Pancreas (tissue), 10 donors: ENCODE measurements at regions not wholly inside any gene's neighbourhood (a gene's known extent, or its start where the extent isn't known, plus 50 kb on each side); places are given as distances from the start of the nearest gene placed in this dataset.

Source experiments
- ATAC-seq, 4 donors: fragments of 200-7000 bp; cut with Tn5 transposase; one replicate each; pipeline versions ENCODE4 v1.8.0 to v1.9.1; 2020; ENCODE audit warnings: mild to moderate bottlenecking in 4 of 4, moderate library complexity in 4 of 4
- DNase-seq, 6 donors: peaks; one replicate each; pipeline ENCODE4 v3.0.0-alpha.2; 2020
- FAIRE-seq: peaks from 2 replicates; lab custom pipeline; 2012; peaks lifted over from hg19 to GRCh38; lab: Jason Lieb, UNC
- H3K27ac ChIP-seq, 4 donors: fragments of 200-600 bp; sonication (generic); 1 replicate in 3 of 4; 2 replicates in 1 of 4; pipeline versions ENCODE4 v1.5.0 to v1.8.0; 2020
- H3K27me3 ChIP-seq, 4 donors: fragments of 200-600 bp; one replicate each; pipeline ENCODE4 v1.8.0; 2021
- H3K36me3 ChIP-seq, 3 donors: fragments of 200-600 bp; sonication (generic) in 1 of 3; one replicate each; pipeline versions ENCODE4 v1.5.0 to v1.8.0; 2020 to 2021
- H3K4me1 ChIP-seq, 3 donors: fragments of 200-600 bp; one replicate each; pipeline ENCODE4 v1.8.0; 2021
- H3K4me3 ChIP-seq, 4 donors: fragments of 200-600 bp; sonication (generic) in 2 of 4; one replicate each; pipeline versions ENCODE4 v1.5.0 to v1.8.0; 2020 to 2021
- H3K9me3 ChIP-seq, 4 donors: fragments of 200-600 bp; one replicate each; pipeline ENCODE4 v1.8.0; 2021
- CTCF ChIP-seq, 4 donors: fragments of 200-600 bp; sonication (generic) in 3 of 4; IDR thresholded peaks; one replicate each; pipeline versions ENCODE4 v1.5.0 to v1.8.0; 2021; ENCODE audit warnings: antibody characterized with exemption in 4 of 4
- WGBS, 2 donors: extraction: QIAGEN DNeasy Blood & Tissue Kit; methylation state at CpG; one replicate each; pipeline ENCODE4 v1.1.7; 2013; 5-methylcytosine and 5-hydroxymethylcytosine counted together
- intact Hi-C, 3 donors: fragments of 100-400 bp; cut with DNase I; formaldehyde crosslinking; loops; one replicate each; pipeline versions ENCODE4 v1.11.1 to v1.14.2; 2022
- donor health status: healthy with polysubstance abuse.
- donor health status: DM: no; HTN: no; CAD: no; lungs with moderate emphysema.
- donor health status: DM: no; HTN: no; CAD: no.
- donor health status: control.
- donor health status: control.
- donor health status: Bipolar disorder and iron deficiency.
- donor health status: DM: yes; HTN: yes; CAD: no.
- donor health status: DM: no; HTN: no; CAD: no.
- donor health status: DM: no; HTN: no; CAD: no.
- donor health status: DM: yes; HTN: yes; CAD: no.

DNA sequence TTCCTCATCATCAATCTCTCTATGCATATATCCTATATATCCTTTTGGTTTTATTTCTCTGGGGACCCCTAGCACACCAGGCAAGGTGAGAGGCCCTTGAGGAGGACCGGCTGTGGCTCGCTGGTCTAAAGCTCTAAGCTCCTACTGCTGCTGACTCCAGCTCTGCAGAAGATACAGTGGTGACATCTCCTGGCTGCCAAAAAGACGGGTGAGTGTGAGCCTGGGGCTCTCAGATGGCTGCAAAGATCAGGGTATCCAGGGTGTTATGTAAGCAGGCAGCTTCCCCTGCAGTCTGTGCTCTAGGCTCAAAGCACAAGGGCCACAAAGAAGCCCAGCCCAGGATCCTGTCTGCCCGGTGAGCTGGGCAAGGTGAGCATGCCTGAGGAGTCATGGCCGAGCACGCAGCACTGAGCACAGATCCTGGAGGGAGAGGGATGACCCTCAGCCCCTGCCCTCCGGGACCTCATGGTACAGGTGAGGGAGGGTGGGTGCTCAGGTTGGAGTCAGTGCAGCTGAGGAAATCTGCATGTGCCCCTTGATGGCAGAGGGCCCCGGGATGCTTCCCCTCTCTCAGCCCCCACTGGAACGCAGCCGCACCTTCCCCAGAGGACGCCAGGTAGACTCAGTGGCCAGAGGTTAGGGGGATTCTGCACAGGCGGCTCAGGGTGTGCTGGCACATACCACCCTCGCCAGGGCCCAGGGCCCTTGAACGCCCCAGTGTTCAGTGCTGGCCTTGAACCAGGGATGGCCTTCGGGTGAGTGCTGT, 95.4 kb upstream of the INSIG1 start:
- Histone ChIP-seq H3K9me3 (no peaks in the 10 kb centered on the region), H3K4me1 (peaks cover 6 to 12% (median 7%) of the 10 kb centered on the region in 3 donors), H3K36me3 (no peaks in the 10 kb centered on the region), H3K27me3 (no peaks in the 10 kb centered on the region), H3K4me3 (no peak overlapping the region), H3K27ac (no peak overlapping the region)
- DNase-seq (peak in 1 of 6 donors; percentile 28), FAIRE-seq (no peak), ATAC-seq (no peak)
- 93 to 94% methylated on average over 15 of the region's 15 CpGs for WGBS, 2 donors
- intact Hi-C loops, result no loop called here
- no peak for TF ChIP-seq CTCF (IDR thresholded peaks at IDR 0.05)

DNA sequence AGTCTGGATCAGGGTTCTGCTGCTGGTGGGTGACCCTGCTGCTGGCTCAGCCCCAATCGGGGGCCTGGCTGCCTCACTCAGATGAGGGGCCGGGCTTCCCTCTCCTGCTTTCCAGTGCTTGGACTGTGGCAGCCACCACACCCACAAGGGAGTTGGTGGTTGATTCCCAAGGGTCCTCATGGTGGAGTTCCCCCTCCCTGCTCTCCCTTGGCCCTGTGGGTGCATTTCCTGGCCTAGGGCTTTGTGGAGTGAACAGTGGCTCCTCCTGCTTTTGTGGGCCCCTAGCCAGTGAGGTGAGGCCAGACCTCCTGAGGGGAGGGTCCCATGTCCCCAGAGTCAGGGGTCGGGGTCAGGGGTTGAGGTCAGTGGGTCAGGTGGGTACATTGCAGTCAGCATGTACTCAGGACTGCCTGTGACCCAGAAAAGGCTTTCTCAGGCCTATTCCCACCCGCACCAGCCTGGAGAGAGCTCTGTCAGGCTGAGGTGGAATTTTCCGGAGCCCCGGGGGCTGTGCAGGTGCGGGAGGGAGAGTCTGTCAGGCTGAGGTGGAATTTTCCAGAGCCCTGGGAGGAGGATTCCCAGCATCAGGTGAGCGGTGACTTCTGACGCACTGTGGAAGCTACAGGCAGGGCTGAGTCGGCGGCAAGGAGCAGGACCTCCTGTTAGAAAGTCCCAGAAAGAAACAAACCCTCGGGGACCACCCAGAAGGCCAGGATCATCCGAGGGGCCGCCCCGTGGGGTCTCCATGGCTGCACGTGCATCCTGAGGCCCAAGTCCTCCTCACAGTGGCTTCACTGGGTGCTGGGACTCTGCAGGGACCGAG, 94.4 kb upstream of the INSIG1 start:
- Histone ChIP-seq H3K4me3 (no peak overlapping the region), H3K4me1 (peaks cover 6 to 12% (median 7%) of the 10 kb centered on the region in 3 donors), H3K27me3 (no peaks in the 10 kb centered on the region), H3K36me3 (no peaks in the 10 kb centered on the region), H3K9me3 (no peaks in the 10 kb centered on the region), H3K27ac (peak overlapping the region in 1 of 4 donors; percentile 5)
- FAIRE-seq, result no peak
- ATAC-seq, result no peak
- peak in 1 of 6 donors; percentile 36 for DNase-seq
- 78 to 83% methylated on average over 17 of the region's 17 CpGs for WGBS, 2 donors
- intact Hi-C loops, result no loop called here
- no peak for TF ChIP-seq CTCF (IDR thresholded peaks at IDR 0.05)

GRCh38 chr7:155203882-155204691, 93.6 kb upstream of the INSIG1 start:
- TF ChIP-seq CTCF (IDR thresholded peaks at IDR 0.05), result no peak
- H3K4me1 ChIP-seq, result peaks cover 6 to 12% (median 7%) of the 10 kb centered on the region in 3 donors
- no peaks in the 10 kb centered on the region for H3K9me3 ChIP-seq
- FAIRE-seq (no peak), ATAC-seq (peak; percentile 75 to 95 (median 89)), DNase-seq (peak; percentile 81 to 97 (median 93))
- H3K27me3 ChIP-seq, result no peaks in the 10 kb centered on the region
- no peaks in the 10 kb centered on the region for H3K36me3 ChIP-seq
- H3K27ac ChIP-seq, result peak overlapping the region; percentile 5 to 70 (median 42)
- WGBS, 2 donors, result 59 to 63% methylated on average over 13 to 14 of the region's 14 CpGs
- H3K4me3 ChIP-seq, result no peak overlapping the region
- intact Hi-C loops, result no loop called here

DNA sequence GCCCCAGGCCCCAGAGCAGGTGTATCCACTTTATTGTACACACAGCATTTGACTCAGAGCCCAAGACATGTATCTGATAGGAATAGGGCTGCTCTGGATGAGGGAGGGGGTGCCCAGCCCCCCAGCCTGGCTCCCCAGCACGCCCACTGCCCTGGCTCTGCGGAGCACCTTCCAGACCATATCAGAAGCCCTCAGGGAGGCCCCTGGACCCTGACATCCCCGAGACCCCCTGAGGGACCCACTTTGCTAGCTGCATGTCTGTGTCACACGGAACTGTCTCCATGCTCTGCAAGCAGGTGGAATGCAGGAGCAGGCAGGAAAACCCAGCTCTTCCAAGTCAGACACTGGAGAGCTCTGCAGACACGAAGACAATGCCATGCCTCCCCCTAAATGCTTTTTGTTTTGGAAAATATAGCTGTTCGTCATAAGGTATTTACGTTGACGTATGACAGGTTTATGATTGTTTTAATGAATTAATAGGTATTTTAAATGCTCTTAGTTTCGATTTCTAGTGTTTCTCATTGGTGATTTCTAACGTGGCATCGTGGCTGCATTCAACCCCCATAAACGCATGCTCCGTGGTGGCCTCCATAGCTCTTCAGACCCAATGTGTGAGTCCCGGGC, 92.8 kb upstream of the INSIG1 start:
- TF ChIP-seq CTCF (IDR thresholded peaks at IDR 0.05), result no peak
- H3K27ac ChIP-seq, result peak overlapping the region; percentile 5 to 70 (median 56)
- 54 to 57% methylated on average over 14 of the region's 14 CpGs for WGBS, 2 donors
- H3K27me3 ChIP-seq, result no peaks in the 10 kb centered on the region
- DNase-seq (no peak), ATAC-seq (no peak), FAIRE-seq (no peak)
- intact Hi-C loops, result no loop called here
- no peaks in the 10 kb centered on the region for H3K36me3 ChIP-seq
- no peaks in the 10 kb centered on the region for H3K9me3 ChIP-seq
- H3K4me1 ChIP-seq, result peaks cover 6 to 12% (median 7%) of the 10 kb centered on the region in 3 donors
- H3K4me3 ChIP-seq, result no peak overlapping the region
